ENCODE measurements at regions not wholly inside any gene's neighbourhood (a gene's known extent, or its start where the extent isn't known, plus 50 kb on each side); places are given as distances from the start of the nearest gene placed in this dataset.

- H3K9me3 ChIP-seq (ENCODE audit: control insufficient read depth, insufficient read depth, low read length): no peaks in the 10 kb centered on the region
- no peaks in the 10 kb centered on the region for H3K36me3 ChIP-seq (ENCODE audit: control insufficient read depth, insufficient read depth, low read length)
- no peaks in the 10 kb centered on the region for H3K27me3 ChIP-seq (ENCODE audit: control insufficient read depth, insufficient read depth, low read length)
- Mint-ChIP-seq H3K4me1 (no peaks in the 10 kb centered on the region), H3K4me3 (no peak overlapping the region), H3K9me3 (peaks cover 6 to 7% of the 10 kb centered on the region in 2 donors), H3K36me3 (no peaks in the 10 kb centered on the region), H3K27me3 (ENCODE audit: low read depth in 2 of 2) (no peaks in the 10 kb centered on the region), H3K27ac (no peak overlapping the region)
- ATAC-seq (no peak), DNase-seq (no peak)
- no peak for TF ChIP-seq CTCF (IDR thresholded peaks at IDR 0.05)
- H3K27ac ChIP-seq (ENCODE audit: low read length): no peak overlapping the region
- no peaks in the 10 kb centered on the region for H3K4me1 ChIP-seq (ENCODE audit: control insufficient read depth, insufficient read depth, low read length)
- H3K4me3 ChIP-seq (ENCODE audit: low read length): no peak overlapping the region
- intact Hi-C loops (cut with micrococcal nuclease): no loop called here
These were observed 218.7 kb downstream of the DKK1 start for GRCh38 chr10:52532650-52533290.

- Histone ChIP-seq H3K27me3 (ENCODE audit: control insufficient read depth, insufficient read depth, low read length) (no peaks in the 10 kb centered on the region), H3K4me1 (ENCODE audit: control insufficient read depth, insufficient read depth, low read length) (no peaks in the 10 kb centered on the region), H3K36me3 (ENCODE audit: control insufficient read depth, insufficient read depth, low read length) (no peaks in the 10 kb centered on the region), H3K4me3 (ENCODE audit: low read length) (no peak overlapping the region), H3K27ac (ENCODE audit: low read length) (no peak overlapping the region), H3K9me3 (ENCODE audit: control insufficient read depth, insufficient read depth, low read length) (no peaks in the 10 kb centered on the region)
- intact Hi-C loops (cut with micrococcal nuclease): no loop called here
- no peak overlapping the region for H3K27ac Mint-ChIP-seq
- no peaks in the 10 kb centered on the region for H3K27me3 Mint-ChIP-seq (ENCODE audit: low read depth in 2 of 2)
- ATAC-seq: no peak
- H3K36me3 Mint-ChIP-seq: no peaks in the 10 kb centered on the region
- no peak for DNase-seq
- H3K4me1 Mint-ChIP-seq: no peaks in the 10 kb centered on the region
- TF ChIP-seq CTCF (IDR thresholded peaks at IDR 0.05): no peak
- peaks cover 4 to 6% of the 10 kb centered on the region in 2 donors for H3K9me3 Mint-ChIP-seq
- no peak overlapping the region for H3K4me3 Mint-ChIP-seq
These were observed 219.9 kb downstream of the DKK1 start for GRCh38 chr10:52533986-52534385.

GRCh38 chr10:52539463-52539862, 225.4 kb downstream of the DKK1 start:
- intact Hi-C loops (cut with micrococcal nuclease): no loop called here
- DNase-seq (no peak), ATAC-seq (no peak)
- no peak overlapping the region for H3K4me3 ChIP-seq (ENCODE audit: low read length)
- no peaks in the 10 kb centered on the region for H3K4me1 ChIP-seq (ENCODE audit: control insufficient read depth, insufficient read depth, low read length)
- no peak overlapping the region for H3K4me3 Mint-ChIP-seq
- H3K27ac ChIP-seq (ENCODE audit: low read length): no peak overlapping the region
- H3K27me3 Mint-ChIP-seq (ENCODE audit: low read depth in 2 of 2): no peaks in the 10 kb centered on the region
- H3K9me3 Mint-ChIP-seq: peaks cover 4 to 5% of the 10 kb centered on the region in 2 donors
- WGBS (ENCODE audit: insufficient coverage): 92% methylated on average over 2 of the region's 2 CpGs
- H3K36me3 ChIP-seq (ENCODE audit: control insufficient read depth, insufficient read depth, low read length): no peaks in the 10 kb centered on the region
- no peak overlapping the region for H3K27ac Mint-ChIP-seq
- TF ChIP-seq CTCF (IDR thresholded peaks at IDR 0.05): no peak
- no peaks in the 10 kb centered on the region for H3K9me3 ChIP-seq (ENCODE audit: control insufficient read depth, insufficient read depth, low read length)
- H3K27me3 ChIP-seq (ENCODE audit: control insufficient read depth, insufficient read depth, low read length): no peaks in the 10 kb centered on the region
- no peaks in the 10 kb centered on the region for H3K36me3 Mint-ChIP-seq
- no peaks in the 10 kb centered on the region for H3K4me1 Mint-ChIP-seq

GRCh38 chr10:52540479-52540984, 226.5 kb downstream of the DKK1 start:
- intact Hi-C loops (cut with micrococcal nuclease): no loop called here
- no peak for TF ChIP-seq CTCF (IDR thresholded peaks at IDR 0.05)
- H3K36me3 ChIP-seq (ENCODE audit: control insufficient read depth, insufficient read depth, low read length): no peaks in the 10 kb centered on the region
- no peak overlapping the region for H3K27ac ChIP-seq (ENCODE audit: low read length)
- no peaks in the 10 kb centered on the region for H3K9me3 ChIP-seq (ENCODE audit: control insufficient read depth, insufficient read depth, low read length)
- H3K4me3 ChIP-seq (ENCODE audit: low read length): no peak overlapping the region
- H3K36me3 Mint-ChIP-seq: no peaks in the 10 kb centered on the region
- H3K27me3 ChIP-seq (ENCODE audit: control insufficient read depth, insufficient read depth, low read length): no peaks in the 10 kb centered on the region
- H3K9me3 Mint-ChIP-seq: peaks cover 4 to 5% of the 10 kb centered on the region in 2 donors
- no peak overlapping the region for H3K27ac Mint-ChIP-seq
- H3K4me3 Mint-ChIP-seq: no peak overlapping the region
- no peaks in the 10 kb centered on the region for H3K4me1 ChIP-seq (ENCODE audit: control insufficient read depth, insufficient read depth, low read length)
- H3K4me1 Mint-ChIP-seq: no peaks in the 10 kb centered on the region
- H3K27me3 Mint-ChIP-seq (ENCODE audit: low read depth in 2 of 2): no peaks in the 10 kb centered on the region
- no peak for DNase-seq
- WGBS (ENCODE audit: insufficient coverage): 89% methylated on average over 2 of the region's 2 CpGs
- no peak for ATAC-seq

Data from natural killer cell (primary cell).